ENCODE measurements at regions not wholly inside any gene's neighbourhood (a gene's known extent, or its start where the extent isn't known, plus 50 kb on each side); places are given as distances from the start of the nearest gene placed in this dataset.

DNA sequence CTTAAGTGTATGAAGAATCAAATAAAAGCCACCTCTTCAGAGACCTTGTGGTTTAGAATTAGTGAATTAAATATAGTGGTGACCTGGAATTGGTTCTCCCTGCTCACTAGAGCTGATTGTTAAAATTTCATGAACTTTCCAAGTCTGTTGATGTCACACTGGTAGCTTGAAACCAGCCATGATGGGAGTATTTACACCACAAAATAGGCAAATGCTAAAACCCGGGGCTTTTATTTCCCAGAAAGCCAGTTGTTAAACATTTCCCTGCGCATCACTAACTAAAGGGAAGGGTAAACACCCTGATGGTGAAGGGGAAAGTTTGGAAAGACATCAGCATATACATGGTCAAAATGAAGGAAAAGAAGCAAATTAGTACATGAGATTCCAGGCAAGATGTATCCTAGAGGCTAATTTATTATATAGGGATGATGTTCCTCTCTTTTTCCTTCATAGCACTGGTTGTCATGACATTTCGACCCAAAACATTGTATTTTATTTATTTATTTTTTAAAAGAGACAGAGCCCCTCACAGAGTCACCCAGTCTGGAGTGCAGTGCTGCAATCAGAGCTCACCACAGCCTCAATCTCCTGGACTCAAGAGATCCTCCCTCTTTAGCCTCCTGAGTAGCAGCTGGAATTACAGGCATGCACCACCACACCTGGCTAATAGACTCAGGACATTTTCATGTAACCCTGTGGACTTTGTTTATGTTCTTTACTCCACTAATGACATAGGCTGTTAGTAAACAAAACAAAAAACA, 123.2 kb downstream of the RIN2 start:
- Mint-ChIP-seq H3K4me1 (ENCODE audit: low read depth) (no peaks in the 10 kb centered on the region), H3K9me3 (no peaks in the 10 kb centered on the region), H3K36me3 (ENCODE audit: low read depth) (no peaks in the 10 kb centered on the region), H3K27ac (no peak overlapping the region), H3K27me3 (ENCODE audit: low read depth) (no peaks in the 10 kb centered on the region), H3K4me3 (ENCODE audit: low read depth) (no peak overlapping the region)
- DNase-seq (ENCODE audit: low spot score) = no peak
- intact Hi-C loops (cut with micrococcal nuclease) = no loop called here

GRCh38 chr20:19881990-19882389, 123.9 kb downstream of the RIN2 start:
- H3K27me3 Mint-ChIP-seq (ENCODE audit: low read depth) = no peaks in the 10 kb centered on the region
- no peaks in the 10 kb centered on the region for H3K9me3 Mint-ChIP-seq
- DNase-seq (ENCODE audit: low spot score) = no peak
- no peak overlapping the region for H3K4me3 Mint-ChIP-seq (ENCODE audit: low read depth)
- H3K36me3 Mint-ChIP-seq (ENCODE audit: low read depth) = no peaks in the 10 kb centered on the region
- intact Hi-C loops (cut with micrococcal nuclease) = no loop called here
- no peak overlapping the region for H3K27ac Mint-ChIP-seq
- H3K4me1 Mint-ChIP-seq (ENCODE audit: low read depth) = no peaks in the 10 kb centered on the region

GRCh38 chr20:19882446-19882845, 124.4 kb downstream of the RIN2 start:
- Mint-ChIP-seq H3K9me3 (no peaks in the 10 kb centered on the region), H3K27ac (no peak overlapping the region), H3K4me1 (ENCODE audit: low read depth) (no peaks in the 10 kb centered on the region), H3K36me3 (ENCODE audit: low read depth) (no peaks in the 10 kb centered on the region), H3K4me3 (ENCODE audit: low read depth) (no peak overlapping the region), H3K27me3 (ENCODE audit: low read depth) (no peaks in the 10 kb centered on the region)
- DNase-seq (ENCODE audit: low spot score) = no peak
- intact Hi-C loops (cut with micrococcal nuclease) = no loop called here

GRCh38 chr20:19883501-19883900, 125.4 kb downstream of the RIN2 start:
- no peaks in the 10 kb centered on the region for H3K9me3 Mint-ChIP-seq
- H3K27me3 Mint-ChIP-seq (ENCODE audit: low read depth) = peaks cover 2% of the 10 kb centered on the region
- no peaks in the 10 kb centered on the region for H3K36me3 Mint-ChIP-seq (ENCODE audit: low read depth)
- no peak overlapping the region for H3K27ac Mint-ChIP-seq
- no peak for DNase-seq (ENCODE audit: low spot score)
- intact Hi-C loops (cut with micrococcal nuclease) = no loop called here
- no peaks in the 10 kb centered on the region for H3K4me1 Mint-ChIP-seq (ENCODE audit: low read depth)
- no peak overlapping the region for H3K4me3 Mint-ChIP-seq (ENCODE audit: low read depth)

- Mint-ChIP-seq H3K36me3 (ENCODE audit: low read depth) (no peaks in the 10 kb centered on the region), H3K27ac (no peak overlapping the region)
- intact Hi-C loops (cut with micrococcal nuclease) = no loop called here
These were observed 127.5 kb downstream of the RIN2 start for GRCh38 chr20:19885594-19885938.

DNA sequence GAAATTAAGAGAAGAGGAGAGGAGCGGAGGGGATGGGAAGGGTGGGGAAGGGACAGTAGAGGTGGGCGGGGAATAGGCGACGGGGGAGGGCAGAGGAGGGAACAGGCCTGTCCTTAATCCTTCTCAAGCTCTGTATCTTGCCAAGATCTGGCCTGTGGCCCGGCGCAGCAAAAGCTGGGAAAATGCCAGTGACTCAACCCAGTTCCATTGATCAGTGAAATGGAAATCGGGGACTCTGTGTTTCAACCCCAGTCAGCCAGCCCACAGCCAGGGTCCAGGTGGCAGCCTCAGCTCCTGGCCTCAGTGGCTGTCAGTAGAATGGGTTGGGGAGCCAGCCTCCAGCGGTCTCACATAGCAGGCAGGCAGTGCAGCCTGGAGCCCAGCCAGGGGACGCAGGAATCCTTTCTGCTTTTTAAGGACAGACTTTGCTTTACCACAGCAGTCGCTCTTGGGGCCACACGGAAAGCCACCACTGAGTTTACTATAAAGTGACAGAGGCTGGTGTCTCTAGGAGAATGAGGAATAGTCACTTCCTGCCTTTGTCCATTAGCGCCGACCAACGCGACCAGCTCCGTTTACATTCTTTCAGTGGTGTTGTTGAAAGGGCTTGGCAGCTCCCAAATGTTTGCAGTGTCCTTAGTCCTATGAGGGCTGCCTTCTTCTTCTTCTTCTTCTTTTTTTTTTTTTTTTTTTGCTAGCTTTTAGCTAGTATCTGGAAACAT, 128.0 kb downstream of the RIN2 start:
- intact Hi-C loops (cut with micrococcal nuclease) = no loop called here
- DNase-seq (ENCODE audit: low spot score) = no peak
- Mint-ChIP-seq H3K4me1 (ENCODE audit: low read depth) (no peaks in the 10 kb centered on the region), H3K27ac (no peak overlapping the region), H3K36me3 (ENCODE audit: low read depth) (no peaks in the 10 kb centered on the region), H3K9me3 (no peaks in the 10 kb centered on the region), H3K4me3 (ENCODE audit: low read depth) (no peak overlapping the region), H3K27me3 (ENCODE audit: low read depth) (peaks cover 8% of the 10 kb centered on the region)

More at GRCh38 chr20:19885594-19885938, 127.5 kb downstream of the RIN2 start:
- H3K4me1 Mint-ChIP-seq (ENCODE audit: low read depth) = no peaks in the 10 kb centered on the region
- no peak for DNase-seq (ENCODE audit: low spot score)
- no peaks in the 10 kb centered on the region for H3K9me3 Mint-ChIP-seq
- H3K4me3 Mint-ChIP-seq (ENCODE audit: low read depth) = no peak overlapping the region
- peaks cover 8% of the 10 kb centered on the region for H3K27me3 Mint-ChIP-seq (ENCODE audit: low read depth)

DNA sequence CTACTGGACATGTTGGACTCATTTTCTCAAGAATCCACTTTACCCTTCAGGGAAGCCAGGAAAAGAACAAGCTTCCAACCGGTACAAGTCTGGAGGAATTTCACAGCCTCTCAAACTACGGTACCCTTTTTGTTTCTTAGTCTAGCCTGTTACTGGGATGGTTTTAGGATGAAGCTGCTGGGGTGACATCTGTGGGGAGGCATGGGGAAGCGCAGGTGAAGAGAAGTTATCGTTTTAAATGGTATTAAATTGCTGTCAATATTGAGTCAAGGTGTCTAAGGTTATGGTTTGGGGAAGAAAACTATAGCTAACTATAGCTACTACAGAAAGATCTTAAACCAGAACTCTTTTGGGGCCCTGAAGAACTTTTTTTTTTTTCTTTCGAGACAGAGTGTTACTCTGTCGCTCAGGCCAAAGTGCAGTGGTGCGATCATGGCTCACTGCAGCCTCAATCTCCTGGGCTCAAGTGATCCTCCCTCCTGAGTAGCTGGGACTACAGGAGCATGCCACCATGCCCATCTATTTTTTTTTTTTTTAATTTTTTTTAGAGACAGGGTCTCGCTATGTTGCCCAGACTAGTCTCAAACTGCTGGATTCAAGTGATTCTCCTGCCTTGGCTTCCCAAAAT, 128.7 kb downstream of the RIN2 start:
- Mint-ChIP-seq H3K27ac (no peak overlapping the region), H3K36me3 (ENCODE audit: low read depth) (no peaks in the 10 kb centered on the region), H3K9me3 (no peaks in the 10 kb centered on the region), H3K4me3 (ENCODE audit: low read depth) (no peak overlapping the region), H3K27me3 (ENCODE audit: low read depth) (peaks cover 8% of the 10 kb centered on the region), H3K4me1 (ENCODE audit: low read depth) (no peaks in the 10 kb centered on the region)
- DNase-seq (ENCODE audit: low spot score) = no peak
- intact Hi-C loops (cut with micrococcal nuclease) = no loop called here

GRCh38 chr20:19887556-19888268, 129.4 kb upstream of the NAA20 start:
- DNase-seq (ENCODE audit: low spot score) = no peak
- intact Hi-C loops (cut with micrococcal nuclease) = no loop called here
- Mint-ChIP-seq H3K36me3 (ENCODE audit: low read depth) (no peaks in the 10 kb centered on the region), H3K4me3 (ENCODE audit: low read depth) (no peak overlapping the region), H3K27ac (no peak overlapping the region), H3K27me3 (ENCODE audit: low read depth) (peaks cover 8% of the 10 kb centered on the region), H3K4me1 (ENCODE audit: low read depth) (no peaks in the 10 kb centered on the region), H3K9me3 (no peaks in the 10 kb centered on the region)

GRCh38 chr20:19888269-19888671, 128.9 kb upstream of the NAA20 start:
- Mint-ChIP-seq H3K27me3 (ENCODE audit: low read depth) (peaks cover 8% of the 10 kb centered on the region), H3K27ac (no peak overlapping the region), H3K36me3 (ENCODE audit: low read depth) (no peaks in the 10 kb centered on the region), H3K4me1 (ENCODE audit: low read depth) (no peaks in the 10 kb centered on the region), H3K4me3 (ENCODE audit: low read depth) (no peak overlapping the region), H3K9me3 (no peaks in the 10 kb centered on the region)
- no peak for DNase-seq (ENCODE audit: low spot score)
- intact Hi-C loops (cut with micrococcal nuclease) = no loop called here

DNA sequence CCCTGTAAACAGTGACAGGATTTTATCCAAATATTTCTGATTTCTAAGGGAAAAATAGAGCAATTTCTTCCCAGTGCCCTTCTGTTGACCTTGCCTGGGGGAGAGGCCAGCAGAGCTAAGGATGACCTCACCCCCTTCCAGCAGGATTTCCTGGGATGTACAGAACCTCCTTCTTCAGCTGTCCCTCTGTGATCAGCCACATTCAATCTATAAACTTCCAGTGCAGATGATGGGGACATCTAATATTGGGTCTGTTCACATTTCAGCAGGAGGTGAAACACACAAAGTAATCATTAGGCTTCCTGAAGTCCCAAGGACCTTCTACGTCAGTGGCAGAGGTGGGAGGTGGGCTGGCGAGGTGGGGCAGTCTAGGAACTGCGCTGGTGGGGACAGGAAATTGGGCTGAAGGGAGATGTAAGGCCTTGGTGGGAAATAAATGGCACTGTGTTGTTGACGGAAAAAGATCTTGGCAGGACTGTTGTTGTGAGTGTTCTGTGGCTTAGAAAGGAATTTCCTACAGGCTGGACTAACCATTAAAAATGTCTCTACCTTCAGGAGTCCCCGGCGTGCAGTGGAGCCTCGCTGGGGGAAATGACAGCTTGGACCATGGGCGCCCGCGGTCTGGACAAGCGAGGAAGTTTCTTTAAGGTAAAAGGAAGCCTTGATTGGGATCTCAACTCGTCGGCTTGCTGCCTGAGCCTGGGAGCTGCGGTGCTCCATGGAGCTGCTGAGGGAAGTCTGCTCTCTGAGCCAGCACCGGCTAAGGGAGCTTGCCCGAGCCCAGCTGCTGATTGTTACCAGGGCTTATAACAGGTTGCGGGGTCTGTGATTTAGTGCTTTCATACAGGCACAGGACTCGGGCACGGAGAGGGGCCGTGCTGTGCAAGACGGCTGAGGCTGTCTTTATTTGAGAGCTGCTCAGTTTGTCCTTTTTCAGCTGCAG, 127.9 kb upstream of the NAA20 start:
- H3K36me3 Mint-ChIP-seq (ENCODE audit: low read depth) = no peaks in the 10 kb centered on the region
- intact Hi-C loops (cut with micrococcal nuclease) = no loop called here
- H3K27ac Mint-ChIP-seq = no peak overlapping the region
- no peak for DNase-seq (ENCODE audit: low spot score)
- no peak overlapping the region for H3K4me3 Mint-ChIP-seq (ENCODE audit: low read depth)
- no peaks in the 10 kb centered on the region for H3K4me1 Mint-ChIP-seq (ENCODE audit: low read depth)
- H3K27me3 Mint-ChIP-seq (ENCODE audit: low read depth) = peaks cover 8% of the 10 kb centered on the region
- H3K9me3 Mint-ChIP-seq = no peaks in the 10 kb centered on the region

DNA sequence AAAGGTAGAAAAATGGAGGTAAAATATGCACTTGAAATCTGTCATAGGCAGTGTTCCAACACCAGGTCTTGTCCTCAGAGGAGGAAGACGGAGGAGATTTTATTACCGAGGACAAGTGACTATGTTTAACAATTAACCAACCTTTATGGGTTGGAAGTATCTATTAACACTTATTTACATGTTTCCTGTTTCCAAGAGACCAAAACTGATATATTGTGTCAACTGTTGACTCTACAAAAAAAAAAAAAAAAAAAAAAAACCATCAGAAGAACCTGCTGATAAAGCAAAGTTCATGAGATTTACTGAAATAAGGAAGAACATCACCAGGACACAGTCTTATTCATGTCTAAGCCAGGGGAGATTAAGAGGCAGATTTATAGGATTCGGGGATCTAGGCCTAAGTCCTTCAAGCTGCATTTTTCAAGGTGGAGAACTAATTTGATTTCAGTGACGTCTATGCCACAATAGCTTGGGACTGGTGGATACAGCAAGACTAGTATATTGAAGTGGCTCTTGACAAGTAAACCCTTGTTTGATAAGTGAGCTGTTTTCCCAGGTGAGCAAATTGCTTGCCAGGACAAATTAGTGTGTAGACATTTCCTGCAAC, 126.6 kb upstream of the NAA20 start:
- intact Hi-C loops (cut with micrococcal nuclease) = no loop called here
- Mint-ChIP-seq H3K4me3 (ENCODE audit: low read depth) (no peak overlapping the region), H3K27me3 (ENCODE audit: low read depth) (peaks cover 8% of the 10 kb centered on the region), H3K36me3 (ENCODE audit: low read depth) (no peaks in the 10 kb centered on the region), H3K27ac (no peak overlapping the region), H3K9me3 (no peaks in the 10 kb centered on the region), H3K4me1 (ENCODE audit: low read depth) (no peaks in the 10 kb centered on the region)
- no peak for DNase-seq (ENCODE audit: low spot score)

- H3K27me3 Mint-ChIP-seq (ENCODE audit: low read depth) = peaks cover 7% of the 10 kb centered on the region
- H3K4me3 Mint-ChIP-seq (ENCODE audit: low read depth) = no peak overlapping the region
- intact Hi-C loops (cut with micrococcal nuclease) = no loop called here
- no peak overlapping the region for H3K27ac Mint-ChIP-seq
- no peak for DNase-seq (ENCODE audit: low spot score)
- no peaks in the 10 kb centered on the region for H3K4me1 Mint-ChIP-seq (ENCODE audit: low read depth)
- no peaks in the 10 kb centered on the region for H3K9me3 Mint-ChIP-seq
- H3K36me3 Mint-ChIP-seq (ENCODE audit: low read depth) = no peaks in the 10 kb centered on the region
These were observed 123.8 kb upstream of the NAA20 start for GRCh38 chr20:19893356-19893755.
